ENCODE measurements at regions not wholly inside any gene's neighbourhood (a gene's known extent, or its start where the extent isn't known, plus 50 kb on each side); places are given as distances from the start of the nearest gene placed in this dataset.

DNA sequence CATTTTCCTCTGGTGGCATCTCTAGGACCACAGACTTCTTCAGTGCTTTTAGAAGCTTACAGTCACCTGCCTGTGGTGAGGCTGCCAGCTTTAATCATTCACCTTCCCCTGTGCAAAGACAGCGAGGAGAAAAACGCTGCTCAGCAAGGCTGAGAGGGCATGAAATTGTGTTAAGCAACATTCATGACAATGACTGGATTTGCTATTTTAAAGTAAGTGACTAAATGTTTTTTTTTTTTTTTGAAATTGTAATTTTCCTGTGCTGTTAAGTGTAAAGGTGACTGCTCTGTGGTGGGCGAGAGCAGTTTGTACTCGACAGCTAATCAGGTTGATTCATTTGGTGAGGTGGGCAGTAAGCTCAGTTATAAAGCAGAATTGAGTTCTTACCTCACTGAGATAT is 240.4 kb downstream of the NSUN3 start:
- TF ChIP-seq, protein P1, sequence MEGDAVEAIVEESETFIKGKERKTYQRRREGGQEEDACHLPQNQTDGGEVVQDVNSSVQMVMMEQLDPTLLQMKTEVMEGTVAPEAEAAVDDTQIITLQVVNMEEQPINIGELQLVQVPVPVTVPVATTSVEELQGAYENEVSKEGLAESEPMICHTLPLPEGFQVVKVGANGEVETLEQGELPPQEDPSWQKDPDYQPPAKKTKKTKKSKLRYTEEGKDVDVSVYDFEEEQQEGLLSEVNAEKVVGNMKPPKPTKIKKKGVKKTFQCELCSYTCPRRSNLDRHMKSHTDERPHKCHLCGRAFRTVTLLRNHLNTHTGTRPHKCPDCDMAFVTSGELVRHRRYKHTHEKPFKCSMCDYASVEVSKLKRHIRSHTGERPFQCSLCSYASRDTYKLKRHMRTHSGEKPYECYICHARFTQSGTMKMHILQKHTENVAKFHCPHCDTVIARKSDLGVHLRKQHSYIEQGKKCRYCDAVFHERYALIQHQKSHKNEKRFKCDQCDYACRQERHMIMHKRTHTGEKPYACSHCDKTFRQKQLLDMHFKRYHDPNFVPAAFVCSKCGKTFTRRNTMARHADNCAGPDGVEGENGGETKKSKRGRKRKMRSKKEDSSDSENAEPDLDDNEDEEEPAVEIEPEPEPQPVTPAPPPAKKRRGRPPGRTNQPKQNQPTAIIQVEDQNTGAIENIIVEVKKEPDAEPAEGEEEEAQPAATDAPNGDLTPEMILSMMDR (conservative IDR thresholded peaks at IDR 0.05): no peak
- no peak for TF ChIP-seq ZFX (IDR thresholded peaks at IDR 0.05)

Data from C4-2B (cell line).